ENCODE measurements at regions not wholly inside any gene's neighbourhood (a gene's known extent, or its start where the extent isn't known, plus 50 kb on each side); places are given as distances from the start of the nearest gene placed in this dataset.

- no peak for TF ChIP-seq CTCF (IDR thresholded peaks at IDR 0.05 in 2 of 3, conservative IDR thresholded peaks at IDR 0.05 in 1 of 3; ENCODE audit: control insufficient read depth in 2 of 3, extremely low read depth in 1 of 3, insufficient read depth in 1 of 3, low read depth in 3 of 3, low read length in 3 of 3)
- no peak for TF ChIP-seq MAX (IDR thresholded peaks at IDR 0.05; ENCODE audit: low read depth, low read length)
- TF ChIP-seq PRDM15 (CRISPR knock-in tag; IDR thresholded peaks at IDR 0.05), result no peak
- TF ChIP-seq JUNB (IDR thresholded peaks at IDR 0.05), result no peak
- TF ChIP-seq ZNF217 (IDR thresholded peaks at IDR 0.05), result no peak
- no peak for TF ChIP-seq EP300 (IDR thresholded peaks at IDR 0.05; ENCODE audit: borderline replicate concordance in 1 of 2, control insufficient read depth in 1 of 2, low read depth in 2 of 2, low read length in 2 of 2)
- TF ChIP-seq SREBF2 (IDR thresholded peaks at IDR 0.05; ENCODE audit: low read length), result no peak
- TF ChIP-seq RBBP5 (conservative IDR thresholded peaks at IDR 0.05), result no peak
These were observed 258.7 kb upstream of the CLINT1 start for GRCh38 chr5:158117467-158118160.
